H1 (cell line): ENCODE measurements at regions not wholly inside any gene's neighbourhood (a gene's known extent, or its start where the extent isn't known, plus 50 kb on each side); places are given as distances from the start of the nearest gene placed in this dataset.

ENCODE experiments used
- ATF2 ChIP-seq: IDR thresholded peaks from 2 replicates; pipeline ENCODE4 v1.6.1; 2012; ENCODE audit warnings: low read length, inconsistent platforms
- HDAC6 ChIP-seq: IDR thresholded peaks from one replicate; pipeline ENCODE4 v1.7.1; 2012; ENCODE audit warnings: low read depth, mild to moderate bottlenecking, inconsistent platforms, low read length, moderate library complexity
- PHF8 ChIP-seq: fragments of 200-600 bp; sonication (generic); conservative IDR thresholded peaks from 2 replicates; pipeline ENCODE4 v1.7.1; 2012; ENCODE audit warnings: low read depth, mild to moderate bottlenecking, inconsistent platforms, low read length, moderate library complexity
- RBBP5 ChIP-seq: IDR thresholded peaks from 2 replicates; pipeline ENCODE4 v1.7.1; 2012; ENCODE audit warnings: low read depth, mild to moderate bottlenecking, inconsistent platforms, low read length, moderate library complexity, borderline replicate concordance
- SP4 ChIP-seq: IDR thresholded peaks from 2 replicates; pipeline ENCODE4 v1.6.1; 2012; ENCODE audit warnings: low read length, inconsistent platforms
- SUZ12 ChIP-seq: fragments of 200-600 bp; sonication (generic); IDR thresholded peaks from 2 replicates; pipeline ENCODE4 v1.6.1; 2012; ENCODE audit warnings: mild to moderate bottlenecking, inconsistent platforms, low read length, moderate library complexity, mixed read lengths
- TBP ChIP-seq: IDR thresholded peaks from 2 replicates; pipeline ENCODE4 v1.6.1; 2011; ENCODE audit warnings: low read depth, low read length, improper control_type of control experiment

GRCh38 chr12:59446116-59446515 is 149.7 kb upstream of the SLC16A7 start (continued):
- no peak for TF ChIP-seq PHF8
- TF ChIP-seq RBBP5: no peak
- no peak for TF ChIP-seq SUZ12
- no peak for TF ChIP-seq TBP
- TF ChIP-seq HDAC6: no peak
- no peak for TF ChIP-seq SP4
- TF ChIP-seq ATF2: no peak
